Endothelial cell of umbilical vein (primary cell): ENCODE measurements at regions not wholly inside any gene's neighbourhood (a gene's known extent, or its start where the extent isn't known, plus 50 kb on each side); places are given as distances from the start of the nearest gene placed in this dataset.

Experiments
- BruUV-seq: library from RNA; stranded (reverse); fragments of 400-500 nt; replicated peaks from 2 replicates; lab custom pipeline; 2021; lab: Mats Ljungman, UMichigan
- CTCF ChIA-PET: fragments of 300-600, 350-600 bp; sonication (Branson Sonifier 250); formaldehyde crosslinking; loops from one replicate; lab custom pipeline; 2021; ENCODE audit warnings: antibody characterized with exemption, inconsistent platforms; lab: Charles Lee
- POLR2A ChIA-PET: fragments of 300-600, 350-600 bp; sonication (Branson Sonifier 250); formaldehyde crosslinking; loops from one replicate; lab custom pipeline; 2021; ENCODE audit warnings: antibody characterized with exemption, inconsistent platforms; lab: Charles Lee
- DNase-seq: peaks from one replicate; pipeline ENCODE4 v3.0.0-alpha.2; 2011; ENCODE audit warnings: low read depth, low spot score
- FAIRE-seq: peaks from 2 replicates; lab custom pipeline; 2011; peaks lifted over from hg19 to GRCh38; lab: Jason Lieb, UNC
- H2AFZ ChIP-seq: 2 replicates; pipeline ENCODE4 v1.6.0; 2012; ENCODE audit warnings: low read depth, low read length, control low read depth, inconsistent platforms
- H3K27ac ChIP-seq: 2 replicates; pipeline ENCODE4 v1.5.1; 2011; ENCODE audit warnings: low read depth, mild to moderate bottlenecking, control low read depth, low read length, moderate library complexity; ENCODE audit not compliant: insufficient read depth
- H3K27me3 ChIP-seq, 2 experiments: 2 replicates each; pipeline versions ENCODE4 v1.6.0 to v1.6.1; 2011; ENCODE audit warnings: low read length in 2 of 2, mixed read lengths in 1 of 2; ENCODE audit not compliant: control insufficient read depth in 2 of 2, insufficient read depth in 2 of 2
- H3K36me3 ChIP-seq, 2 experiments: 2 replicates in 1 of 2; 3 replicates in 1 of 2; pipeline ENCODE4 v1.5.1; 2011; ENCODE audit warnings: low read length in 2 of 2, mild to moderate bottlenecking in 1 of 2, moderate library complexity in 1 of 2; ENCODE audit not compliant: control insufficient read depth in 2 of 2, insufficient read depth in 2 of 2; ENCODE audit errors: extremely low read depth in 1 of 2
- H3K4me1 ChIP-seq: 3 replicates; pipeline ENCODE4 v1.5.1; 2011; ENCODE audit warnings: mild to moderate bottlenecking, low read length; ENCODE audit not compliant: control insufficient read depth, insufficient read depth; ENCODE audit errors: extremely low read depth
- H3K4me2 ChIP-seq: 2 replicates; pipeline ENCODE4 v1.6.1; 2011; ENCODE audit warnings: low read length, control low read depth, mixed read lengths; ENCODE audit not compliant: insufficient read depth
- H3K4me3 ChIP-seq, 3 experiments: fragments of 200-600 bp in 1 of 3; sonication (generic), shearing (Covaris generic) in 1 of 3; replicated peaks in 1 of 3; 2 replicates each; pipeline ENCODE4 v1.5.1; 2011 to 2016; ENCODE audit warnings: control low read depth in 3 of 3, low read length in 3 of 3, mild to moderate bottlenecking in 2 of 3, inconsistent platforms in 1 of 3, low read depth in 1 of 3, moderate library complexity in 1 of 3; ENCODE audit not compliant: insufficient read depth in 1 of 3
- H3K79me2 ChIP-seq: 2 replicates; pipeline ENCODE4 v1.6.0; 2012; ENCODE audit warnings: low read length, inconsistent platforms; ENCODE audit not compliant: control insufficient read depth, insufficient read depth
- H3K9ac ChIP-seq: replicated peaks from 2 replicates; pipeline ENCODE3; 2011; ENCODE audit warnings: low read length, control low read depth; ENCODE audit not compliant: insufficient read depth; ENCODE audit errors: extremely low read depth
- H3K9me1 ChIP-seq: replicated peaks from 3 replicates; pipeline ENCODE4 v1.6.0; 2011; ENCODE audit warnings: mild to moderate bottlenecking, low read length; ENCODE audit not compliant: control insufficient read depth, insufficient read depth; ENCODE audit errors: extremely low read depth
- H3K9me3 ChIP-seq: replicated peaks from 2 replicates; pipeline ENCODE4 v1.5.1; 2012; ENCODE audit warnings: low read length, inconsistent platforms; ENCODE audit not compliant: control insufficient read depth, insufficient read depth
- H4K20me1 ChIP-seq: replicated peaks from 2 replicates; pipeline ENCODE3; 2011; ENCODE audit warnings: mild to moderate bottlenecking, low read length; ENCODE audit not compliant: control insufficient read depth, insufficient read depth; ENCODE audit errors: extremely low read depth
- EZH2 ChIP-seq: IDR thresholded peaks from 2 replicates; pipeline ENCODE4 v1.6.1; 2012; ENCODE audit warnings: borderline replicate concordance, low read depth, mild to moderate bottlenecking, moderate library complexity, low read length, inconsistent platforms; ENCODE audit not compliant: severe bottlenecking
- FOS ChIP-seq: IDR thresholded peaks from 2 replicates; pipeline ENCODE4 v1.6.1; 2011; ENCODE audit warnings: mild to moderate bottlenecking, low read length, moderate library complexity, borderline replicate concordance; ENCODE audit not compliant: insufficient read depth
- GATA2 ChIP-seq: IDR thresholded peaks from 2 replicates; pipeline ENCODE4 v1.7.0; 2011; ENCODE audit warnings: low read depth, mild to moderate bottlenecking, moderate library complexity, mixed read lengths, low read length; ENCODE audit not compliant: insufficient read length, insufficient read depth
- JUN ChIP-seq: IDR thresholded peaks from 2 replicates; pipeline ENCODE4 v1.6.1; 2011; ENCODE audit warnings: borderline replicate concordance, low read depth; ENCODE audit not compliant: insufficient read length, insufficient read depth
- MYC ChIP-seq: IDR thresholded peaks from one replicate; pipeline ENCODE4 v1.6.1; 2011; ENCODE audit warnings: mild to moderate bottlenecking, low read depth, low read length
- POLR2A ChIP-seq: IDR thresholded peaks from 2 replicates; pipeline ENCODE4 v1.6.1; 2012; ENCODE audit warnings: low read depth, mild to moderate bottlenecking, control low read depth, low read length
- POLR2AphosphoS5 ChIP-seq: IDR thresholded peaks from 2 replicates; pipeline ENCODE4 v1.6.1; 2012; ENCODE audit warnings: low read depth, mild to moderate bottlenecking, control low read depth, low read length, moderate library complexity; ENCODE audit not compliant: insufficient read depth
- dilution Hi-C: fragments of 300-500 bp; cut with MboI; formaldehyde crosslinking; loops from one replicate; pipeline ENCODE4 v1.15.0; 2019; ENCODE audit warnings: low sequenced_read_pairs; ENCODE audit not compliant: extremely low pct_ligation_motif_present
- intact Hi-C: fragments of 100-400 bp; cut with micrococcal nuclease; formaldehyde crosslinking; loops from one replicate; pipeline ENCODE4 v1.10.0; 2022
- TF ChIP-seq, protein P1 (sequence below), 2 donors: IDR thresholded peaks; 1 replicate in 1 of 2; 2 replicates in 1 of 2; pipeline ENCODE4 v1.5.1; 2011; ENCODE audit warnings: low read length in 2 of 2, mild to moderate bottlenecking in 2 of 2, moderate library complexity in 2 of 2, control low read depth in 1 of 2, inconsistent platforms in 1 of 2, low read depth in 1 of 2; ENCODE audit not compliant: insufficient read depth in 1 of 2; ENCODE audit errors: extremely low read depth in 1 of 2
- TF ChIP-seq, protein P2 (sequence below): IDR thresholded peaks from 2 replicates; pipeline ENCODE4 v1.6.1; 2011; ENCODE audit not compliant: insufficient read depth, insufficient read length

DNA sequence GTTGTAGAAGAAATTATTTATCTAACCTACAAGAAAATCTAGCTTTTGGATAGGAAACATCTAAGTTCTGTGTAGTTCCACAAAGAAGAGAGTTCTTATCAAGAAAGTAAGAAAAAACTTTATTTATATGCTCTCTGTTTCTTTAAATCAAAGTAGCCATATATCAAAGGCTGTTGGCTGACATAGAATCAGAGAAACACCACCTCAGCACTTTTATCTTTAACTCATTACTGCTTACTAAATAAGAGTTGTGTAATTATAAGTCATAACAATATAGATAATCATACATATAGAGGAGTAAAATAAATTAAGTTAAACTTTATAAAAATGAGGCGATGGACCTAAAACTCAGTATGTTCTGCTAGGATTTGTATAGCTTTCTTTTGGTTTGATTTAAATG, 570.6 kb downstream of the PCDH17 start:
- no peaks in the 10 kb centered on the region for H3K9me1 ChIP-seq
- H4K20me1 ChIP-seq: no peaks in the 10 kb centered on the region
- H3K79me2 ChIP-seq: no peaks in the 10 kb centered on the region
- ChIA-PET CTCF (no interaction called here), POLR2A (no interaction called here)
- dilution Hi-C loops (no loop called here), intact Hi-C loops (no loop called here)
- DNase-seq (no peak), FAIRE-seq (no peak)
- no peak overlapping the region for H3K27ac ChIP-seq
- no peaks in the 10 kb centered on the region for H3K36me3 ChIP-seq
- H3K4me2 ChIP-seq: no peak overlapping the region
- no peaks in the 10 kb centered on the region for H3K27me3 ChIP-seq
- TF ChIP-seq GATA2 (no peak), EZH2 (no peak), JUN (no peak), POLR2AphosphoS5 (no peak), POLR2A (no peak)
- TF ChIP-seq, protein P1, sequence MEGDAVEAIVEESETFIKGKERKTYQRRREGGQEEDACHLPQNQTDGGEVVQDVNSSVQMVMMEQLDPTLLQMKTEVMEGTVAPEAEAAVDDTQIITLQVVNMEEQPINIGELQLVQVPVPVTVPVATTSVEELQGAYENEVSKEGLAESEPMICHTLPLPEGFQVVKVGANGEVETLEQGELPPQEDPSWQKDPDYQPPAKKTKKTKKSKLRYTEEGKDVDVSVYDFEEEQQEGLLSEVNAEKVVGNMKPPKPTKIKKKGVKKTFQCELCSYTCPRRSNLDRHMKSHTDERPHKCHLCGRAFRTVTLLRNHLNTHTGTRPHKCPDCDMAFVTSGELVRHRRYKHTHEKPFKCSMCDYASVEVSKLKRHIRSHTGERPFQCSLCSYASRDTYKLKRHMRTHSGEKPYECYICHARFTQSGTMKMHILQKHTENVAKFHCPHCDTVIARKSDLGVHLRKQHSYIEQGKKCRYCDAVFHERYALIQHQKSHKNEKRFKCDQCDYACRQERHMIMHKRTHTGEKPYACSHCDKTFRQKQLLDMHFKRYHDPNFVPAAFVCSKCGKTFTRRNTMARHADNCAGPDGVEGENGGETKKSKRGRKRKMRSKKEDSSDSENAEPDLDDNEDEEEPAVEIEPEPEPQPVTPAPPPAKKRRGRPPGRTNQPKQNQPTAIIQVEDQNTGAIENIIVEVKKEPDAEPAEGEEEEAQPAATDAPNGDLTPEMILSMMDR (IDR thresholded peaks at IDR 0.05; ENCODE audit: extremely low read depth in 1 of 2, insufficient read depth in 1 of 2, low read depth in 1 of 2, low read length in 2 of 2): no peak
- no peak overlapping the region for H3K4me3 ChIP-seq
- H3K9ac ChIP-seq: no peak overlapping the region
- no peak overlapping the region for H2AFZ ChIP-seq
- no peaks in the 10 kb centered on the region for H3K4me1 ChIP-seq
- no TSS peak for BruUV-seq
- H3K9me3 ChIP-seq: no peaks in the 10 kb centered on the region

DNA sequence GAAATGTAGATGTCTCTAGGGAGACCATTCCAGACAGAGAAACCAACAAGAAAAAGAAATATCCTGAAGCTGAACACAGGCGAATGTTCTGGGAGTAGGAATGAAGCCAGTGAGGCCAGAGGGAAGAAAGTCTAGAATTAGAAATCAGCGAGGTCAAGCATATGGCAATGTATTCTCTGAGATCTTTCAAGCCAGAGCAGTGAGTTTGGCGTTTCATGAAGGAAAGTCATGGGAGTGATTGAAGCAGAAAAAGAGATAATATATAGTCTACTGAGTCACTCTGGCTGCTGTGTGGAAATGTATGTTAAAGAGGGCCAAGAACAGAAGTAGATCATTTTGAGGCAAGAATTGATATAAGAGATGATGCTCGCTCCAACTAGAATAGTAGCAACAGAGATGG, 576.0 kb downstream of the PCDH17 start:
- TF ChIP-seq POLR2AphosphoS5: no peak
- TF ChIP-seq, protein P2, sequence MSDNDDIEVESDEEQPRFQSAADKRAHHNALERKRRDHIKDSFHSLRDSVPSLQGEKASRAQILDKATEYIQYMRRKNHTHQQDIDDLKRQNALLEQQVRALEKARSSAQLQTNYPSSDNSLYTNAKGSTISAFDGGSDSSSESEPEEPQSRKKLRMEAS: no peak
- TF ChIP-seq, protein P1 (IDR thresholded peaks at IDR 0.05; ENCODE audit: extremely low read depth in 1 of 2, insufficient read depth in 1 of 2, low read depth in 1 of 2, low read length in 2 of 2): no peak
- TF ChIP-seq GATA2: no peak
- TF ChIP-seq MYC: no peak
- TF ChIP-seq EZH2: no peak
- no peak for TF ChIP-seq JUN
- TF ChIP-seq POLR2A: no peak
- no peak for TF ChIP-seq FOS
- no peaks in the 10 kb centered on the region for H3K4me1 ChIP-seq
- FAIRE-seq (no peak), DNase-seq (no peak)
- no peaks in the 10 kb centered on the region for H4K20me1 ChIP-seq
- H2AFZ ChIP-seq: no peak overlapping the region
- no peak overlapping the region for H3K9ac ChIP-seq
- intact Hi-C loops: no loop called here
- dilution Hi-C loops: no loop called here
- H3K27ac ChIP-seq: no peak overlapping the region
- H3K36me3 ChIP-seq: no peaks in the 10 kb centered on the region
- H3K9me3 ChIP-seq: no peaks in the 10 kb centered on the region
- no TSS peak for BruUV-seq
- no peaks in the 10 kb centered on the region for H3K9me1 ChIP-seq
- CTCF ChIA-PET: no interaction called here
- POLR2A ChIA-PET: no interaction called here
- H3K79me2 ChIP-seq: no peaks in the 10 kb centered on the region
- H3K4me3 ChIP-seq: no peak overlapping the region
- H3K4me2 ChIP-seq: no peak overlapping the region
- no peaks in the 10 kb centered on the region for H3K27me3 ChIP-seq
